ENCODE measurements at regions not wholly inside any gene's neighbourhood (a gene's known extent, or its start where the extent isn't known, plus 50 kb on each side); places are given as distances from the start of the nearest gene placed in this dataset.
A peak's percentile ranks its signal among the peaks of the same experiment; 100 is the strongest.
"Not testable (repeated sequence)": the region's sequence is repeated elsewhere in the genome, so short reads cannot be mapped to it uniquely, and the experiment has no call there.

GRCh38 chr2:113386780-113387433 lies 50.6 kb upstream of the ZNG1B start:
- DNase-seq (ENCODE audit: low read depth in 2 of 2): not testable (repeated sequence)

GRCh38 chr2:113379621-113380020 lies 57.9 kb upstream of the ZNG1B start:
- not testable (repeated sequence) for DNase-seq (ENCODE audit: low read depth in 2 of 2)

- no peak for DNase-seq (ENCODE audit: low read depth in 2 of 2)
Measured at GRCh38 chr2:113376913-113377445, 60.5 kb upstream of the ZNG1B start.

DNA sequence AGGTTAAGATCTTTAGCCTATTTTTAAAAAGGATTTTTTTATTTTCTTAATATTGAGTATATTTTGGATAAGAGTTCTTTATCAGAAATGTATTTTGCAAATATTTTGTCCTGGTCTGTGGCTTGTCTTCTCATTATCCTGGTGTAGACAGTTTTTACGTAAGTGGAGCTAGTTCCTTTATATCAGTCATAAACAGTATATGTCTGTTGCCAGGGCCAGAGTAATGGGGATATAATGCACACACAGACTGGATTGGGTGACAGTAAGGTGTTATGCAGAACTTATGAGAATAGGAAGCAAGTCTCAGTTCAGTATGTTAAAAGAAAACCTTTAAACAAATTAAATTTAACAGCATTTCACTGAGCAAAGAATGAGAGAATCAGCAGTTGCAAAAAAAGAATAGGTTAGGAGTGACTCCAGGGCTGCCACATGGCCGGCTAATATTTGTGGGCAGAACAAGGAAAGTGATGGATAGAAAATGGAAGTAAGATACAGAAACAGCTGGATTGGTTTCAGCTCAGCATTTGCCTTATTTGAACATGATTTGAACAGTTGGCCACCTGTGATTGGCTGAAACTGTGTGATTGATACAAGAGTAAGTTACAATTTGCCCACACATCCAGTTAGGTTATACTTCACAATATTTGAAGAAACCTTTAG lies 61.1 kb upstream of the ZNG1B start:
- DNase-seq (ENCODE audit: low read depth in 2 of 2): no peak

DNA sequence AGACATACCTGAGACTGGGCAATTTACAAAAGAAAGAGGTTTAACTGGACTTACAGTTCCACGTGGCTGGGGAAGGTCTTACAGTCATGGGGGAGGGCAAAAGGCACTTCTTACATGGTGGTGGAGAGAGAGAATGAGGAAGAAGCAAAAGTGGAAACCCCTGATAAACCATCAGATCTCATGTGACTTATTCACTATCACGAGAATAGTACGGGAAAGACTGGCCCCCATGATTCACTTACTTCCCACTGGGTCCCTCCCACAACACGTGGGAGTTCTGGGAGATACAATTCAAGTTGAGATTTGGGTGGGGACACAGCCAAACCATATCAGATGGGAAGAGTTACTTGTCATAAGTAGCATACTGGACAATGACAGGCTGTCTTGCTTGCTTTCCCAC lies 62.6 kb upstream of the ZNG1B start:
- not testable (repeated sequence) for DNase-seq (ENCODE audit: low read depth in 2 of 2)

- not testable (repeated sequence) for DNase-seq (ENCODE audit: low read depth in 2 of 2)
Measured at GRCh38 chr2:113372258-113372834, 65.1 kb upstream of the ZNG1B start.

GRCh38 chr2:113370478-113371091 lies 66.9 kb upstream of the ZNG1B start:
- DNase-seq (ENCODE audit: low read depth in 2 of 2): peak; percentile 37 to 44

DNA sequence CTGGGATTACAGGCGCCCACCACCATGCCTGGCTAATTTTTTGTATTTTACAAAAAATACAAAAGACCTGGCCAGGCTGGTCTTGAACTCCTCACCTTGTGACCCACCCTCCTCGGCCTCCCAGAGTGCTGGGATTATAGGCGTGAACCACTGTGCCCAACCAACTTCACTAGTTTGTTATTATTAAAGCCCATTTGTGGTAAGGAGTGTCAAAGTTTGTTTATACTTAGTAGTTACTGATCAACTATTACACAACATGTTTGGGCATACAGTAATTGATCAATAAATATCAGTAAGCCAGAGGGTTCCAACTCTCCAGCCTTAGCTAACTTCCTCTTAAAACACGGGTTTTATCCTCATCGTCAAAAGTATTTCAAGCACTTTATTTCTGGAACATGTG lies 67.5 kb upstream of the ZNG1B start:
- DNase-seq (ENCODE audit: low read depth in 2 of 2): no peak

GRCh38 chr2:113368581-113368980 lies 68.9 kb upstream of the ZNG1B start:
- not testable (repeated sequence) for DNase-seq (ENCODE audit: low read depth in 2 of 2)

DNA sequence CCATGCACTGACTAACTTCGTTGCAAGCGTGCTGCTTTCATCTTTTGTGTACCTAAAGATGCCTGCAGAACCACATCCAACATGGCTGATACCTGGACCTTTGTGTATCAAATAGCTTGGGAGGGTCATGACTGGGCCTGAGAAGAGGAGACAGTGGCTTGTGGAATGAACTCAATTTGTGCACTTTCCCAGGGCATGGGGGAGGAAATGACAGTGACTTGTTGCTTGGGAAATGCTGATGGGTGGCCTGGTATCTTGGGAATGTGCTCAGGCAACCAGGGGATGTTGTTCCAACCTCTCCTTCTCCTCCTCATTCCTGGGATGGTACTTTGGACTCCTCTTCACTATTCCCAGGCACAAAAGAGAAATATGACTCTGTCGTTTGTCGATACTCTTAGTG lies 70.7 kb upstream of the ZNG1B start:
- DNase-seq (ENCODE audit: low read depth in 2 of 2): not testable (repeated sequence)

GRCh38 chr2:113365791-113366190 lies 71.7 kb upstream of the ZNG1B start:
- not testable (repeated sequence) for DNase-seq (ENCODE audit: low read depth in 2 of 2)

DNA sequence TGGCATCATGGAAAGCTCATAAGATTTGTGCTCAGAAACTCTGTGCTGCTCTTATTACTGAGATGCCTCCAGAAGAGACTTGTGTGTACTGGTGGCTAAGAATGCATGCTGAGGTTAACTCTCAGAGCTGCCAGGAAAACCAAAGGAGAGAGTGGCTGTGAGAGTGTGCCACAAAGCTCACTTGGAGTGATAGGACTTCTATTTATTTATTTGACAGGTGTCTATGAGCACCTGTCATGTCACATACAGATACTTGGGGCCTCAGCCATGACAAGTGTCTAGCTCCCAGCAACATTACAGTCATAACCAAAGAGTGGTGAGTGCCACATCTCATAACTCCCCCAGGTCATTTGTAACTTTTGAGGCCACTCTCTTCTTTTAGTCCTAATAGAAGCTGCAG lies 72.2 kb upstream of the ZNG1B start:
- not testable (repeated sequence) for DNase-seq (ENCODE audit: low read depth in 2 of 2)

- no peak for DNase-seq (ENCODE audit: low read depth in 2 of 2)
Measured at GRCh38 chr2:113361051-113361450, 76.4 kb upstream of the ZNG1B start.

DNA sequence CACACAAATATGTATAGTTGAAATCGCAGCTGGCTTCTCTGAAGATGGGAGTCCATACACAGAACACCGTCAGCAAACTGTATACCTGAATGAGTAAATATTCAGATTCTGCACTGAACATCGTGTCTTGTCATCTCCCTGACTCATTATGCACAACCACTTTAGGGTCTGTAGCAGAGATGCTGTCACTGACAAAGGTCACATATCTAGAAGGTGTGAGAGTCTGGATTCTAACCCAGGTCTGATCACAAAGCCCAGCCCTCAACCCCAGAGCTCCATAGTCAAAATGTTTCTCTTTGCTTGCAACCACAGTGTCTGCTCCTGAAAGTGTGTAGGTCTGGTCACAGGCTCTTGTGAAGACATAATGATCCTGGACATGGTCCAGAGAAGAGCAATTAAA lies 78.3 kb upstream of the PAX8 start:
- DNase-seq (ENCODE audit: low read depth in 2 of 2): no peak

- not testable (repeated sequence) for DNase-seq (ENCODE audit: low read depth in 2 of 2)
Measured at GRCh38 chr2:113356284-113356683, 77.6 kb upstream of the PAX8 start.

- DNase-seq (ENCODE audit: low read depth in 2 of 2): not testable (repeated sequence)
Measured at GRCh38 chr2:113355339-113356015, 76.8 kb upstream of the PAX8 start.

DNA sequence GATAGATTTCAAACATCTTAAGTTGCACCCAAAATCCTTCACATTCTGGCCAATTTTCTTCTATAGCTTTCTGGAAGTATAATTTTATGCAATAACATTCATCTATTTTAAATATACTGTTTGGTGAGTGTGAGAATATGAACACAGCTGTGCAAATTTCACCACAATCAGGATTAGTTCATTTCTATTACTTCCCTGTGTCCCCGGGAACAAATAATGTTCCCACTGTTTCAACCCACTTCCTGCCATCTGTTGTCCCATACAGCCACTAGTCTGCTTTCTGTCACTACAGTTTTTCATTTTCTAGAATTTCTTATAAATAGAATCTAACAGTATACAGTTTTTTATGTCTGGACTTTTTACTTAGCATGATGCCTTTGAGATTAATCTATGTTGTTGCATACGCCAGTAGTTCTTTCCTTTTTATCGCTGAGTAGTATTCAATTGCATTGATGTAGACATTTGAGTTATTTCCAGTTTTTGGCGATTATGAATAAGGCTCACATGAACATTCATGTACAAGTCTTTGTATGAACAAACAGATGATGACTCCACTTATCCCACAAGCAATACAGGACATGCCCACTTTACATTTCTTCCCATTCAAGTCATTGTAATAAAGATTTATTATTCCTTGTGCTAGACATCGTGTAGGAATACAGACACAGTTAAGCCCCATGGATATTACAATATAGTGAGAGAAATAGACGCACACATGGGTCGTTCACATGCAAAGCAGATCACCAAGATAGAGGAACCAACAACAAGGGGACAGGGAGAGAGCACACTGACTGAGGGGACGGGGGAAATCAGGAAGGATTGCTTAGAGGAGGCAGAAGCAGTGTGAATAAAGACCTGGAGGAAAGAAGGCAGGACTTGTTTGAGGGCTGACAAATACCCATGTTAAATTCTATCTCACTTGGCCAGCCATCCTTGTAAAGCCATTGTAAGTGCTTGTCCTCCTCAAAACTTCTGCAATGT lies 72.9 kb upstream of the PAX8 start:
- no peak for DNase-seq (ENCODE audit: low read depth in 2 of 2)

- DNase-seq (ENCODE audit: low read depth in 2 of 2): not testable (repeated sequence)
Measured at GRCh38 chr2:113343800-113344199, 65.1 kb upstream of the PAX8 start.

GRCh38 chr2:113342650-113343049 lies 63.9 kb upstream of the PAX8 start:
- DNase-seq (ENCODE audit: low read depth in 2 of 2): no peak

- DNase-seq (ENCODE audit: low read depth in 2 of 2): not testable (repeated sequence)
Measured at GRCh38 chr2:113341870-113342253, 63.1 kb upstream of the PAX8 start.
